HCT116 (cell line): ENCODE measurements at regions not wholly inside any gene's neighbourhood (a gene's known extent, or its start where the extent isn't known, plus 50 kb on each side); places are given as distances from the start of the nearest gene placed in this dataset.

ENCODE experiments used
- CEBPB ChIP-seq: IDR thresholded peaks from 2 replicates; pipeline ENCODE4 v1.6.1; 2012; ENCODE audit warnings: low read depth
- EZH2 ChIP-seq: fragments of 200-600 bp; sonication (generic); IDR thresholded peaks from 2 replicates; pipeline ENCODE4 v1.6.1; 2017; ENCODE audit warnings: antibody characterized with exemption, mixed run types
- EZH2phosphoT487 ChIP-seq: fragments of 200-600 bp; IDR thresholded peaks from 2 replicates; pipeline ENCODE4 v1.6.1; 2018; ENCODE audit warnings: antibody characterized with exemption, borderline replicate concordance
- JUND ChIP-seq: IDR thresholded peaks from 2 replicates; pipeline ENCODE4 v1.6.1; 2012
- POLR2A ChIP-seq: IDR thresholded peaks from 2 replicates; pipeline ENCODE4 v1.7.0; 2011; ENCODE audit warnings: borderline replicate concordance; ENCODE audit not compliant: insufficient read depth, insufficient read length; ENCODE audit errors: extremely low read depth
- POLR2AphosphoS5 ChIP-seq: IDR thresholded peaks from 2 replicates; pipeline ENCODE4 v1.6.1; 2011; ENCODE audit warnings: mild to moderate bottlenecking, low read depth, low read length, moderate library complexity
- SP1 ChIP-seq: IDR thresholded peaks from 2 replicates; pipeline ENCODE4 v1.6.1; 2012; ENCODE audit warnings: low read depth
- YY1 ChIP-seq: IDR thresholded peaks from 2 replicates; pipeline ENCODE4 v1.6.1; 2011; ENCODE audit warnings: low read length, low read depth, moderate library complexity, mild to moderate bottlenecking; ENCODE audit not compliant: insufficient replicate concordance; ENCODE audit errors: extremely low read depth
- ZNF274 ChIP-seq: fragments of 200-500 bp; sonication (Bioruptor generic); IDR thresholded peaks from 2 replicates; pipeline ENCODE4 v1.6.1; 2014; ENCODE audit warnings: mild to moderate bottlenecking, low read depth, low read length, inconsistent platforms
- TF ChIP-seq, protein P1 (sequence below), 3 experiments: fragments of 200-600 bp in 1 of 3; sonication (generic) in 1 of 3; IDR thresholded peaks in 2 of 3; conservative IDR thresholded peaks in 1 of 3; 2 replicates each; pipeline ENCODE4 v1.5.1; 2012 to 2017; ENCODE audit warnings: low read depth in 2 of 3, low read length in 2 of 3, antibody characterized with exemption in 1 of 3, borderline replicate concordance in 1 of 3, control low read depth in 1 of 3, mild to moderate bottlenecking in 1 of 3, mixed read lengths in 1 of 3, mixed run types in 1 of 3, moderate library complexity in 1 of 3; ENCODE audit not compliant: insufficient read depth in 1 of 3

DNA sequence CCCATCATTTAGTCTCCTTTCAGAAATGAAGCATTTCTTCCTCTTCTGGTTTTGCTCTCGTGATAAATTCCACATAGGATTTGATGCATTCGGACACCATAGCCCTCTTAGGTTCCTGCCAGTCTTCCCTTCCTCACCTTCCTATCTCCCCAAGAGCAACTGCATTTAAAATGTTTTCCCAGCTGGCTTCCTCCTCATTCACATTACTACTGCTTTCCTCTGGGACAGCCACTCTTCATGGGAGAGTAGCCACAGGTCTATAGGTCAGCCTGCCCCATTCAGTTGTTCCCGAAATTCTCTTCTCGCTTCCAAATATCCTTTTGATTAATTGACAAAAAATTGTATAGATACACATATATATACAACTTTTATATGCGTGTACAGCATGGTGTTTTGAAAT, 214.2 kb upstream of the PDE10A start:
- TF ChIP-seq JUND = no peak
- TF ChIP-seq POLR2A = no peak
- no peak for TF ChIP-seq EZH2phosphoT487
- TF ChIP-seq, protein P1, sequence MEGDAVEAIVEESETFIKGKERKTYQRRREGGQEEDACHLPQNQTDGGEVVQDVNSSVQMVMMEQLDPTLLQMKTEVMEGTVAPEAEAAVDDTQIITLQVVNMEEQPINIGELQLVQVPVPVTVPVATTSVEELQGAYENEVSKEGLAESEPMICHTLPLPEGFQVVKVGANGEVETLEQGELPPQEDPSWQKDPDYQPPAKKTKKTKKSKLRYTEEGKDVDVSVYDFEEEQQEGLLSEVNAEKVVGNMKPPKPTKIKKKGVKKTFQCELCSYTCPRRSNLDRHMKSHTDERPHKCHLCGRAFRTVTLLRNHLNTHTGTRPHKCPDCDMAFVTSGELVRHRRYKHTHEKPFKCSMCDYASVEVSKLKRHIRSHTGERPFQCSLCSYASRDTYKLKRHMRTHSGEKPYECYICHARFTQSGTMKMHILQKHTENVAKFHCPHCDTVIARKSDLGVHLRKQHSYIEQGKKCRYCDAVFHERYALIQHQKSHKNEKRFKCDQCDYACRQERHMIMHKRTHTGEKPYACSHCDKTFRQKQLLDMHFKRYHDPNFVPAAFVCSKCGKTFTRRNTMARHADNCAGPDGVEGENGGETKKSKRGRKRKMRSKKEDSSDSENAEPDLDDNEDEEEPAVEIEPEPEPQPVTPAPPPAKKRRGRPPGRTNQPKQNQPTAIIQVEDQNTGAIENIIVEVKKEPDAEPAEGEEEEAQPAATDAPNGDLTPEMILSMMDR (IDR thresholded peaks at IDR 0.05 in 2 of 3, conservative IDR thresholded peaks at IDR 0.05 in 1 of 3; ENCODE audit: borderline replicate concordance in 1 of 3, insufficient read depth in 1 of 3, low read depth in 2 of 3, low read length in 2 of 3) = no peak
- TF ChIP-seq POLR2AphosphoS5 = no peak
- no peak for TF ChIP-seq CEBPB
- no peak for TF ChIP-seq SP1
- no peak for TF ChIP-seq EZH2
- TF ChIP-seq YY1 = no peak
- no peak for TF ChIP-seq ZNF274
